Endothelial cell (in vitro differentiated cells): ENCODE measurements at regions not wholly inside any gene's neighbourhood (a gene's known extent, or its start where the extent isn't known, plus 50 kb on each side); places are given as distances from the start of the nearest gene placed in this dataset.

Experiments
- DNase-seq: peaks from one replicate; pipeline ENCODE4 v3.0.0; 2021; ENCODE audit warnings: low spot score
- H3K27ac Mint-ChIP-seq: one replicate; pipeline ENCODE4 v1.8.0; 2021; ENCODE audit warnings: mixed read lengths, inconsistent platforms; ENCODE audit not compliant: unreplicated experiment
- H3K27me3 Mint-ChIP-seq: one replicate; pipeline ENCODE4 v1.8.0; 2021; ENCODE audit warnings: mild to moderate bottlenecking, moderate library complexity, mixed read lengths, inconsistent platforms; ENCODE audit not compliant: unreplicated experiment
- H3K36me3 Mint-ChIP-seq: one replicate; pipeline ENCODE4 v1.8.0; 2021; ENCODE audit warnings: mild to moderate bottlenecking, low read depth, mixed read lengths, inconsistent platforms; ENCODE audit not compliant: unreplicated experiment
- H3K4me1 Mint-ChIP-seq: one replicate; pipeline ENCODE4 v1.8.0; 2021; ENCODE audit warnings: mild to moderate bottlenecking, mixed read lengths, inconsistent platforms; ENCODE audit not compliant: unreplicated experiment
- H3K4me3 Mint-ChIP-seq: one replicate; pipeline ENCODE4 v1.8.0; 2021; ENCODE audit warnings: mild to moderate bottlenecking, mixed read lengths, inconsistent platforms; ENCODE audit not compliant: unreplicated experiment
- H3K9me3 Mint-ChIP-seq: one replicate; pipeline ENCODE4 v1.8.0; 2021; ENCODE audit warnings: mixed read lengths, inconsistent platforms; ENCODE audit not compliant: unreplicated experiment
- CTCF ChIP-seq: fragments of 200-600 bp; sonication (generic); IDR thresholded peaks from one replicate; pipeline ENCODE4 v1.5.0; 2021; ENCODE audit warnings: antibody characterized with exemption; ENCODE audit not compliant: unreplicated experiment

GRCh38 chr6:81683912-81684311 is 68.6 kb downstream of the TENT5A start:
- no peaks in the 10 kb centered on the region for H3K4me1 Mint-ChIP-seq
- H3K4me3 Mint-ChIP-seq: no peak overlapping the region
- H3K36me3 Mint-ChIP-seq: no peaks in the 10 kb centered on the region
- H3K27me3 Mint-ChIP-seq: no peaks in the 10 kb centered on the region
- TF ChIP-seq CTCF: no peak
- DNase-seq: no peak
- no peak overlapping the region for H3K27ac Mint-ChIP-seq
- no peaks in the 10 kb centered on the region for H3K9me3 Mint-ChIP-seq

GRCh38 chr6:81682858-81683620 is 69.4 kb downstream of the TENT5A start:
- Mint-ChIP-seq H3K4me3 (no peak overlapping the region), H3K4me1 (no peaks in the 10 kb centered on the region), H3K27ac (no peak overlapping the region), H3K36me3 (no peaks in the 10 kb centered on the region), H3K27me3 (no peaks in the 10 kb centered on the region), H3K9me3 (no peaks in the 10 kb centered on the region)
- no peak for TF ChIP-seq CTCF
- no peak for DNase-seq

- Mint-ChIP-seq H3K27ac (no peak overlapping the region), H3K4me1 (no peaks in the 10 kb centered on the region), H3K9me3 (no peaks in the 10 kb centered on the region), H3K27me3 (peaks cover 1% of the 10 kb centered on the region), H3K4me3 (no peak overlapping the region), H3K36me3 (no peaks in the 10 kb centered on the region)
- no peak for DNase-seq
- no peak for TF ChIP-seq CTCF
These were observed 70.2 kb downstream of the TENT5A start for GRCh38 chr6:81682235-81682795.

- no peaks in the 10 kb centered on the region for H3K27me3 Mint-ChIP-seq
- no peak for DNase-seq
- no peak overlapping the region for H3K4me3 Mint-ChIP-seq
- H3K4me1 Mint-ChIP-seq: peaks cover 5% of the 10 kb centered on the region
- H3K9me3 Mint-ChIP-seq: no peaks in the 10 kb centered on the region
- TF ChIP-seq CTCF: no peak
- no peak overlapping the region for H3K27ac Mint-ChIP-seq
- no peaks in the 10 kb centered on the region for H3K36me3 Mint-ChIP-seq
These were observed 83.0 kb downstream of the TENT5A start for GRCh38 chr6:81669445-81669844.

GRCh38 chr6:81668615-81669047 is 83.8 kb downstream of the TENT5A start:
- H3K9me3 Mint-ChIP-seq: no peaks in the 10 kb centered on the region
- H3K36me3 Mint-ChIP-seq: no peaks in the 10 kb centered on the region
- no peak for DNase-seq
- no peaks in the 10 kb centered on the region for H3K27me3 Mint-ChIP-seq
- H3K4me1 Mint-ChIP-seq: peaks cover 1% of the 10 kb centered on the region
- no peak overlapping the region for H3K4me3 Mint-ChIP-seq
- no peak overlapping the region for H3K27ac Mint-ChIP-seq
- no peak for TF ChIP-seq CTCF
